Gastrocnemius medialis (tissue), 4 donors: ENCODE measurements at regions not wholly inside any gene's neighbourhood (a gene's known extent, or its start where the extent isn't known, plus 50 kb on each side); places are given as distances from the start of the nearest gene placed in this dataset.

ENCODE experiments used
- CTCF ChIP-seq, 5 experiments: fragments of 450-650 bp in 3 of 5; fragments of 200-600 bp in 2 of 5; sonication (generic) in 2 of 5; IDR thresholded peaks in 4 of 5; conservative IDR thresholded peaks in 1 of 5; 1 replicate in 4 of 5; 2 replicates in 1 of 5; pipeline ENCODE4 v1.5.1; 2016 to 2019; ENCODE audit warnings: antibody characterized with exemption in 5 of 5, mild to moderate bottlenecking in 3 of 5, moderate library complexity in 3 of 5
- POLR2A ChIP-seq, 2 donors: fragments of 450-650 bp; IDR thresholded peaks; one replicate each; pipeline ENCODE4 v1.6.1; 2017; ENCODE audit warnings: antibody characterized with exemption in 2 of 2, mild to moderate bottlenecking in 2 of 2, moderate library complexity in 2 of 2

- no peak for TF ChIP-seq CTCF (IDR thresholded peaks at IDR 0.05 in 4 of 5, conservative IDR thresholded peaks at IDR 0.05 in 1 of 5)
- no peak for TF ChIP-seq POLR2A (IDR thresholded peaks at IDR 0.05)
These were observed 1378.9 kb downstream of the BRD1 start for GRCh38 chr22:48448821-48449220.
